PC-3 (cell line): ENCODE measurements at regions not wholly inside any gene's neighbourhood (a gene's known extent, or its start where the extent isn't known, plus 50 kb on each side); places are given as distances from the start of the nearest gene placed in this dataset.

Source experiments
- EZH2 ChIP-seq: fragments of 300-600 bp; sonication (generic); IDR thresholded peaks from one replicate; pipeline ENCODE4 v1.6.1; 2017; ENCODE audit warnings: antibody characterized with exemption, mild to moderate bottlenecking, low read length; ENCODE audit not compliant: unreplicated experiment
- TF ChIP-seq, protein P1 (sequence below): fragments of 300-600 bp; sonication (generic); conservative IDR thresholded peaks from 2 replicates; pipeline ENCODE4 v1.5.1; 2017; ENCODE audit warnings: antibody characterized with exemption, low read depth, mild to moderate bottlenecking, low read length

DNA sequence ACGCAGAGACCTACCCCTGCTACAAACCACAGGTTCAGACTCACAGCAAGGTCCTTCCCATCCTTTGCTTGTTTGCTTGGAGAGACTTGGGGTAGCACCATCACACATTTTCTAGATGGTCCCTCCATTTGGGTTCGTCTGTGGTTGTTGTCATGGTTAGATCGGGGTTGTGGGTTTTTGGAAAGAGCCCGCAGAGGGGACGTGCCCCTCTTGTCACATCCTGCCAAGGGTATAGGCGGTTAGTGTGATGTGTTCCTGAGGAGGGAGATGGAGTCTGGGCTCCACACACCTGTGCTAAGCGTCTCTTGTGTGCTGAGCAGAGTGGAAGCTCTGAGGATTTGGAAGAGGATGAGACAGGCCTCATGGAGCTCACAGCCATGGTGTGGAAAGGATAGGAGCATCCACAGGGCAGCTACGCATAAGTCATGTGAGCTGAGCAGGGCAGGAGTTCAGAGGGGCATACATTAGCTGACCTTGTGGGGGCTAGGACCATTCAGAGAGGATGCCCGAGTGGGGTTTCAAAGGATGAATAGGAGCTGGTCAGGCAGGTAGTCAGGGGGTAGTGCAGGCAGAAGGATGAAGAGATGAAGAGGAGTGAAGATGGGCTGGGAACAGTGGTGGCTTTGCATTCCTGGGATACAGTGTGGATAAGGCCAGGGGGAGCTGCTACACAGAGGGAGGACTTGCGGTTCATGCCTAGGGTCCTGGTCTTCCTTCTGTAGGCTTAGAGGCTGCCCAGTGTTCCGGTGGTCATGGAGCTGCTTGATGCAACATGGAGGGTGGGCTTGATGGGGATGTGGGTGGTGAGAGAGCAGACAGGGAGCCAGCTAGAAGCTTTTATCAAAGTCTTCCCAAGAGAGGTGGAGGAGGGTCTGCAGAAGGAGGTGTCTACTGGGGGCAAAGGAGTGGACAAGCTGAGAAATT is 62.9 kb downstream of the ACKR3 start:
- TF ChIP-seq, protein P1, sequence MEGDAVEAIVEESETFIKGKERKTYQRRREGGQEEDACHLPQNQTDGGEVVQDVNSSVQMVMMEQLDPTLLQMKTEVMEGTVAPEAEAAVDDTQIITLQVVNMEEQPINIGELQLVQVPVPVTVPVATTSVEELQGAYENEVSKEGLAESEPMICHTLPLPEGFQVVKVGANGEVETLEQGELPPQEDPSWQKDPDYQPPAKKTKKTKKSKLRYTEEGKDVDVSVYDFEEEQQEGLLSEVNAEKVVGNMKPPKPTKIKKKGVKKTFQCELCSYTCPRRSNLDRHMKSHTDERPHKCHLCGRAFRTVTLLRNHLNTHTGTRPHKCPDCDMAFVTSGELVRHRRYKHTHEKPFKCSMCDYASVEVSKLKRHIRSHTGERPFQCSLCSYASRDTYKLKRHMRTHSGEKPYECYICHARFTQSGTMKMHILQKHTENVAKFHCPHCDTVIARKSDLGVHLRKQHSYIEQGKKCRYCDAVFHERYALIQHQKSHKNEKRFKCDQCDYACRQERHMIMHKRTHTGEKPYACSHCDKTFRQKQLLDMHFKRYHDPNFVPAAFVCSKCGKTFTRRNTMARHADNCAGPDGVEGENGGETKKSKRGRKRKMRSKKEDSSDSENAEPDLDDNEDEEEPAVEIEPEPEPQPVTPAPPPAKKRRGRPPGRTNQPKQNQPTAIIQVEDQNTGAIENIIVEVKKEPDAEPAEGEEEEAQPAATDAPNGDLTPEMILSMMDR, result no peak
- TF ChIP-seq EZH2, result no peak
